Mesenchymal stem cell (in vitro differentiated cells and primary cell): ENCODE measurements at regions not wholly inside any gene's neighbourhood (a gene's known extent, or its start where the extent isn't known, plus 50 kb on each side); places are given as distances from the start of the nearest gene placed in this dataset.

Experiments used
- DNase-seq: peaks from one replicate; pipeline ENCODE4 v3.0.0-alpha.2; 2013
- H2AFZ ChIP-seq: one replicate; pipeline ENCODE4 v1.6.1; 2013; ENCODE audit warnings: low read depth, mild to moderate bottlenecking, control low read depth, inconsistent platforms, low read length, moderate library complexity
- H2AK5ac ChIP-seq: 2 replicates; pipeline ENCODE4 v1.6.1; 2013; ENCODE audit warnings: low read length, moderate library complexity, mild to moderate bottlenecking, inconsistent platforms; ENCODE audit not compliant: severe bottlenecking
- H2BK120ac ChIP-seq: one replicate; pipeline ENCODE4 v1.6.1; 2013; ENCODE audit warnings: low read depth, mild to moderate bottlenecking, inconsistent platforms, low read length, moderate library complexity
- H2BK12ac ChIP-seq, 2 experiments: one replicate each; pipeline ENCODE4 v1.6.1; 2013; ENCODE audit warnings: inconsistent platforms in 2 of 2, low read length in 2 of 2, mild to moderate bottlenecking in 2 of 2, moderate library complexity in 2 of 2, control low read depth in 1 of 2
- H2BK15ac ChIP-seq: one replicate; pipeline ENCODE4 v1.6.1; 2013; ENCODE audit warnings: mild to moderate bottlenecking, low read depth, inconsistent platforms; ENCODE audit not compliant: poor library complexity, severe bottlenecking
- H2BK5ac ChIP-seq: 2 replicates; pipeline ENCODE4 v1.6.1; 2013; ENCODE audit warnings: low read depth, mild to moderate bottlenecking, low read length, control low read depth, inconsistent platforms; ENCODE audit not compliant: poor library complexity, severe bottlenecking
- H3K14ac ChIP-seq, 2 experiments: one replicate each; pipeline ENCODE4 v1.6.1; 2013; ENCODE audit warnings: inconsistent platforms in 2 of 2, low read length in 2 of 2, control low read depth in 1 of 2, mild to moderate bottlenecking in 1 of 2, moderate library complexity in 1 of 2
- H3K18ac ChIP-seq, 2 experiments: one replicate each; pipeline ENCODE4 v1.6.1; 2013; ENCODE audit warnings: inconsistent platforms in 2 of 2, low read length in 2 of 2, control low read depth in 1 of 2, low read depth in 1 of 2, mild to moderate bottlenecking in 1 of 2
- H3K23ac ChIP-seq, 2 experiments: one replicate each; pipeline ENCODE4 v1.6.1; 2013; ENCODE audit warnings: inconsistent platforms in 2 of 2, low read length in 2 of 2, mild to moderate bottlenecking in 2 of 2, moderate library complexity in 2 of 2, control low read depth in 1 of 2
- H3K27ac ChIP-seq: 2 replicates; pipeline ENCODE4 v1.5.1; 2013; ENCODE audit warnings: mild to moderate bottlenecking, moderate library complexity, low read length, control low read depth, inconsistent platforms; ENCODE audit not compliant: poor library complexity, severe bottlenecking
- H3K27me3 ChIP-seq, 2 experiments: 2 replicates each; pipeline versions ENCODE4 v1.6.1 to v1.7.0; 2013; ENCODE audit warnings: low read length in 2 of 2, mild to moderate bottlenecking in 2 of 2, moderate library complexity in 2 of 2, control low read depth in 1 of 2, inconsistent platforms in 1 of 2; ENCODE audit not compliant: control insufficient read depth in 1 of 2, insufficient read depth in 1 of 2
- H3K36me3 ChIP-seq, 2 experiments: 2 replicates each; pipeline versions ENCODE4 v1.6.1 to v1.7.0; 2013; ENCODE audit warnings: low read length in 2 of 2, control low read depth in 1 of 2, inconsistent platforms in 1 of 2, low read depth in 1 of 2, mild to moderate bottlenecking in 1 of 2; ENCODE audit not compliant: insufficient read depth in 2 of 2, control insufficient read depth in 1 of 2
- H3K4ac ChIP-seq, 2 experiments: one replicate each; pipeline ENCODE4 v1.6.1; 2013; ENCODE audit warnings: inconsistent platforms in 2 of 2, low read length in 2 of 2, mild to moderate bottlenecking in 2 of 2, moderate library complexity in 2 of 2, control low read depth in 1 of 2, low read depth in 1 of 2
- H3K4me1 ChIP-seq: 2 replicates; pipeline ENCODE4 v1.6.1; 2013; ENCODE audit warnings: low read depth, low read length, control low read depth; ENCODE audit not compliant: control insufficient read depth, insufficient read depth
- H3K4me2 ChIP-seq: 2 replicates; pipeline ENCODE4 v1.6.1; 2013; ENCODE audit warnings: low read length, mild to moderate bottlenecking, inconsistent platforms; ENCODE audit not compliant: poor library complexity, severe bottlenecking
- H3K4me3 ChIP-seq, 2 experiments: 2 replicates each; pipeline versions ENCODE4 v1.5.1 to v1.7.0; 2013; ENCODE audit warnings: low read length in 2 of 2, mild to moderate bottlenecking in 2 of 2, control low read depth in 1 of 2, low read depth in 1 of 2; ENCODE audit not compliant: insufficient read depth in 1 of 2
- H3K79me1 ChIP-seq: replicated peaks from 2 replicates; pipeline ENCODE4 v1.6.1; 2013; ENCODE audit warnings: mild to moderate bottlenecking, control low read depth, low read length, inconsistent platforms; ENCODE audit not compliant: poor library complexity, severe bottlenecking
- H3K9ac ChIP-seq: 2 replicates; pipeline ENCODE4 v1.7.0; 2013; ENCODE audit warnings: mild to moderate bottlenecking, low read length, moderate library complexity
- H3K9me3 ChIP-seq: 2 replicates; pipeline ENCODE4 v1.7.0; 2013; ENCODE audit warnings: mild to moderate bottlenecking, low read length; ENCODE audit not compliant: control insufficient read depth
- H4K8ac ChIP-seq: one replicate; pipeline ENCODE4 v1.6.1; 2013; ENCODE audit warnings: inconsistent platforms, mild to moderate bottlenecking, low read length, moderate library complexity
- H4K91ac ChIP-seq: one replicate; pipeline ENCODE4 v1.6.1; 2013; ENCODE audit warnings: mild to moderate bottlenecking, low read length, inconsistent platforms
- WGBS: methylation state at CpG from one replicate; pipeline ENCODE4 v1.1.7; 2013; ENCODE audit warnings: mixed read lengths; 5-methylcytosine and 5-hydroxymethylcytosine counted together

DNA sequence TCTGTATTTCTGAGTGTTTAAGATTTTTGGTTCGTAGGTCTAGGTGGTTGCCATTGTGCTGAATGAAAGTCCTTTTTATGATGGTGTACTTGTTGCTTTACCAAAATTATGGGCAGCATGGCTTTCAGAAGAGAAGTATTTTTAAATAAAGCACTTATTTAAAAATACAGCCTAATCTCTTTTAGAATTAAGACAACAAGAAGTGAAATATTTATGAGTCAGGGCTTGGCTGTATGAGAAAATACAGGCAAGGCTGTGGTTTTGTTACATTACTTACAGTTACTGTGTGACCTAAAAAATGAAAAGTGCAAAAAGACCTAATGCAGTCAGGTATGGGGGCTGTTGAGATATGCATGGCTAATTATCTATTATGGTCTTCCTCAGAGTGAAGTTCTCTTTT, 185.2 kb upstream of the PPP1R3A start:
- Histone ChIP-seq H3K23ac (no peak overlapping the region), H3K36me3 (no peaks in the 10 kb centered on the region), H3K14ac (no peak overlapping the region), H3K79me1 (peaks cover 2% of the 10 kb centered on the region), H3K4me2 (no peak overlapping the region), H3K4ac (no peak overlapping the region), H4K91ac (no peak overlapping the region), H3K4me1 (no peaks in the 10 kb centered on the region), H2AFZ (no peak overlapping the region), H3K27ac (no peak overlapping the region), H4K8ac (no peak overlapping the region), H3K9ac (peak overlapping the region; percentile 23), H2BK5ac (no peak overlapping the region), H2BK120ac (no peak overlapping the region), H3K27me3 (no peaks in the 10 kb centered on the region), H3K9me3 (no peaks in the 10 kb centered on the region), H2BK15ac (no peak overlapping the region), H2BK12ac (no peak overlapping the region), H2AK5ac (no peak overlapping the region), H3K18ac (no peak overlapping the region), H3K4me3 (no peak overlapping the region)
- 43% methylated on average over 1 of the region's 1 CpG for WGBS
- DNase-seq, result no peak

DNA sequence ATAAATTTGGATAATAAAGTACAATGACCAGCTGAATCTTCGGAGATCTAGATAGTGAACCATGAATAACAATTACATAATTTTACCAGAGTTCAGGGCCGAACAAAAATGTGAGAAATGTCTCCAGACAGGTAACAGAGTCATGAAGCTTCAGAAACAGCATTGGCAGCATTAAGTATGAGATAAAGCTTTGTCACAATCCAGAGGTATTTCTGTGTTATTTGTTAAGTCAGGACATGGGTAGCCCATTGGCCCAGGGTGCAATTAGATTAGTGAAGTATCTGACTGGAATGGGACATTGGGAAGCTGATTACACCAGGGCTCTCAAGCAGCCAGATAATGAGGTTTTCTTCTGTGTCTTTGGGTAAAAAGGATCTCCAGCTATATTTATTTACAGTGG, 184.2 kb upstream of the PPP1R3A start:
- H3K9me3 ChIP-seq, result peaks cover 4% of the 10 kb centered on the region
- H3K27me3 ChIP-seq, result no peaks in the 10 kb centered on the region
- no peak overlapping the region for H3K27ac ChIP-seq
- no peak overlapping the region for H3K14ac ChIP-seq
- H4K91ac ChIP-seq, result no peak overlapping the region
- no peak overlapping the region for H3K4me2 ChIP-seq
- no peak overlapping the region for H2AK5ac ChIP-seq
- H3K36me3 ChIP-seq, result no peaks in the 10 kb centered on the region
- no peak overlapping the region for H3K18ac ChIP-seq
- no peak overlapping the region for H2AFZ ChIP-seq
- no peak overlapping the region for H2BK15ac ChIP-seq
- no peak overlapping the region for H3K9ac ChIP-seq
- no peak overlapping the region for H3K4me3 ChIP-seq
- no peak overlapping the region for H2BK5ac ChIP-seq
- H3K4me1 ChIP-seq, result no peaks in the 10 kb centered on the region
- H2BK12ac ChIP-seq, result no peak overlapping the region
- no peak for DNase-seq
- H3K79me1 ChIP-seq, result peaks cover 2% of the 10 kb centered on the region
- 50% methylated on average over 1 of the region's 2 CpGs for WGBS
- H4K8ac ChIP-seq, result no peak overlapping the region
- no peak overlapping the region for H3K23ac ChIP-seq
- no peak overlapping the region for H3K4ac ChIP-seq
- no peak overlapping the region for H2BK120ac ChIP-seq

DNA sequence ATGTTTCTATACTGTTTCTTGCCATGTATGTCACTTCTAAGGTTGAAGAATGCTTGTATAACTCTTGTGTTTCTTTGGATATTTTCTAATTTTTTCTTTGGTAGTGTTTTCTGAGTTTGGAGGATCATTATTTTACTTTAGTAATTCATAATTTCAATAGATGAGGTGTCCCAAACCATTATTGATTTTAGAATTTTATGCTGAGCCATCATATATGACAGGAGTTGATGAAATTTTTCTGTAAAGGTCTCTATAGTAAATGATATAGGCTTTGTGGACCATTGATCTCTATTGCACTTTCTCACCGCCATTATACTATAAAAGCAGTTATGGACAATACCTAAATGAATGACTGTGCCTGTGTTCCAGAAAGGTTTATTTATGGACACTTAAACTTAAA, 183.3 kb upstream of the PPP1R3A start:
- Histone ChIP-seq H3K9ac (no peak overlapping the region), H3K9me3 (peaks cover 8% of the 10 kb centered on the region), H3K4me2 (no peak overlapping the region), H2BK15ac (no peak overlapping the region), H3K27me3 (no peaks in the 10 kb centered on the region), H2BK12ac (no peak overlapping the region), H3K4ac (no peak overlapping the region), H3K36me3 (no peaks in the 10 kb centered on the region), H2BK5ac (no peak overlapping the region), H2BK120ac (no peak overlapping the region), H4K91ac (no peak overlapping the region), H3K14ac (no peak overlapping the region), H3K4me3 (no peak overlapping the region), H3K79me1 (peaks cover 2% of the 10 kb centered on the region), H3K4me1 (no peaks in the 10 kb centered on the region), H3K23ac (no peak overlapping the region), H2AFZ (no peak overlapping the region), H3K27ac (no peak overlapping the region), H4K8ac (no peak overlapping the region), H3K18ac (no peak overlapping the region), H2AK5ac (no peak overlapping the region)
- no peak for DNase-seq
- WGBS, result no CpG with 5 or more reads among the region's 1 CpG

DNA sequence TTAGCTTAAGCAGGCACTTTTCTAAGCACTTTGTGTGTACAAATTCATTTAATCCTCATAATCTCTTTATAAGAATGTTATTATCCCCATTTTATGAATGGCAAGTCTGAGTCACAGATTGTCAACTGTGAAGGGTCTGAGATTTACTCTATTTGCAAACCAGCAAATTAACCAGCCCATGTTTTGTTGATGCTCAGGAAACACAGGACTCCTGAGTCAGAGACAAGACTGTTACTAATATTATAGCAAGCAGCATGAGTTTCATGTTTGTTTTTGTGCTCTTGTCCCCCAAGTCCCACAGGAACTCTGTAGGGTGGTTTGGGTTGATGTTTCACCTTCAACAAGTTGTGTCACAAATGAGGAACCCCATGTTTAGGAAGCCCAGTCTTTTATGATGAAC, 182.0 kb upstream of the PPP1R3A start:
- no peak overlapping the region for H2BK5ac ChIP-seq
- no peak overlapping the region for H3K27ac ChIP-seq
- no peak overlapping the region for H2BK12ac ChIP-seq
- H3K4me2 ChIP-seq, result no peak overlapping the region
- no peak overlapping the region for H2AK5ac ChIP-seq
- H3K9me3 ChIP-seq, result peaks cover 8% of the 10 kb centered on the region
- no peak overlapping the region for H2BK120ac ChIP-seq
- H3K27me3 ChIP-seq, result no peaks in the 10 kb centered on the region
- H3K9ac ChIP-seq, result peak overlapping the region; percentile 29
- no peak overlapping the region for H3K4me3 ChIP-seq
- no peak overlapping the region for H3K14ac ChIP-seq
- H3K4me1 ChIP-seq, result no peaks in the 10 kb centered on the region
- DNase-seq, result no peak
- no peak overlapping the region for H2AFZ ChIP-seq
- H3K18ac ChIP-seq, result no peak overlapping the region
- H3K36me3 ChIP-seq, result peaks cover 0 to 5% of the 10 kb centered on the region in 2 experiments
- no peak overlapping the region for H4K91ac ChIP-seq
- H3K79me1 ChIP-seq, result peaks cover under 1% of the 10 kb centered on the region
- H4K8ac ChIP-seq, result no peak overlapping the region
- H3K4ac ChIP-seq, result no peak overlapping the region
- no peak overlapping the region for H2BK15ac ChIP-seq
- no peak overlapping the region for H3K23ac ChIP-seq
